ENCODE measurements at regions not wholly inside any gene's neighbourhood (a gene's known extent, or its start where the extent isn't known, plus 50 kb on each side); places are given as distances from the start of the nearest gene placed in this dataset.

DNA sequence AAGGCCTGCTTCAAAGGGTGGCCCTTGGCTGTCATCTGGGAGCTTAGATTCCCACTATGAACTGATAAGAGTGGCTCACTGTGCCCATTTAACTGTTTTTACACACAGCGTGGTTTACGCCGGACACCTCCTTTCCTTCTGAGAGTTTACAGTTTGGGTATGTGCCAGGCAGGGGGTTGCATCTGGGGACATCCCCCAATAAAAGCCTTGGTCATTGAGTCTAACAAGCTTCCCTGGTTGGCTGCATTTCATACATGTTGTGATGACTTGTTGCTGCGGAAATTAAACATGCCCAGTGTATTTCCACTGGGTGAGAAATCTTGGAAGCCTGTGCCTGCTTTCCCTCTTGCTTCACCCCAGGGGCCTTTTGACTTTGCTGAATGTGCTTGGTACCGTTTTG, 264.1 kb upstream of the NPY start:
- TF ChIP-seq, protein P1, sequence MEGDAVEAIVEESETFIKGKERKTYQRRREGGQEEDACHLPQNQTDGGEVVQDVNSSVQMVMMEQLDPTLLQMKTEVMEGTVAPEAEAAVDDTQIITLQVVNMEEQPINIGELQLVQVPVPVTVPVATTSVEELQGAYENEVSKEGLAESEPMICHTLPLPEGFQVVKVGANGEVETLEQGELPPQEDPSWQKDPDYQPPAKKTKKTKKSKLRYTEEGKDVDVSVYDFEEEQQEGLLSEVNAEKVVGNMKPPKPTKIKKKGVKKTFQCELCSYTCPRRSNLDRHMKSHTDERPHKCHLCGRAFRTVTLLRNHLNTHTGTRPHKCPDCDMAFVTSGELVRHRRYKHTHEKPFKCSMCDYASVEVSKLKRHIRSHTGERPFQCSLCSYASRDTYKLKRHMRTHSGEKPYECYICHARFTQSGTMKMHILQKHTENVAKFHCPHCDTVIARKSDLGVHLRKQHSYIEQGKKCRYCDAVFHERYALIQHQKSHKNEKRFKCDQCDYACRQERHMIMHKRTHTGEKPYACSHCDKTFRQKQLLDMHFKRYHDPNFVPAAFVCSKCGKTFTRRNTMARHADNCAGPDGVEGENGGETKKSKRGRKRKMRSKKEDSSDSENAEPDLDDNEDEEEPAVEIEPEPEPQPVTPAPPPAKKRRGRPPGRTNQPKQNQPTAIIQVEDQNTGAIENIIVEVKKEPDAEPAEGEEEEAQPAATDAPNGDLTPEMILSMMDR (IDR thresholded peaks at IDR 0.05) = no peak
- TF ChIP-seq POLR2A (IDR thresholded peaks at IDR 0.05) = no peak

All from lower leg skin (tissue), 3 donors.